Brain microvascular endothelial cell (primary cell): ENCODE measurements at regions not wholly inside any gene's neighbourhood (a gene's known extent, or its start where the extent isn't known, plus 50 kb on each side); places are given as distances from the start of the nearest gene placed in this dataset.

Source experiments
- DNase-seq: peaks from one replicate; pipeline ENCODE4 v3.0.0-alpha.2; 2020
- H3K27ac ChIP-seq: fragments of 250-450 bp; sonication (Bioruptor Pico); 2 replicates; pipeline ENCODE4 v1.5.1; 2020; ENCODE audit warnings: mild to moderate bottlenecking, moderate library complexity
- H3K27me3 ChIP-seq: fragments of 250-450 bp; sonication (Bioruptor Pico); replicated peaks from 2 replicates; pipeline ENCODE4 v1.5.1; 2020; ENCODE audit warnings: mild to moderate bottlenecking
- H3K36me3 ChIP-seq: fragments of 250-450 bp; sonication (Bioruptor Pico); replicated peaks from 2 replicates; pipeline ENCODE4 v1.5.1; 2020; ENCODE audit warnings: mild to moderate bottlenecking
- H3K4me3 ChIP-seq: 2 replicates; pipeline ENCODE4 v1.5.1; 2011; ENCODE audit warnings: low read depth, mild to moderate bottlenecking, control low read depth, low read length, moderate library complexity
- in situ Hi-C: cut with HindIII; loops from 2 replicates; pipeline ENCODE4 v1.10.0; 2017; ENCODE audit warnings: low sequenced_read_pairs, low pct_ligation_motif_present
- TF ChIP-seq, protein P1 (sequence below): IDR thresholded peaks from 2 replicates; pipeline ENCODE4 v1.5.1; 2011; ENCODE audit warnings: low read depth, mild to moderate bottlenecking, moderate library complexity, low read length, control low read depth, inconsistent platforms; ENCODE audit errors: missing control alignments

DNA sequence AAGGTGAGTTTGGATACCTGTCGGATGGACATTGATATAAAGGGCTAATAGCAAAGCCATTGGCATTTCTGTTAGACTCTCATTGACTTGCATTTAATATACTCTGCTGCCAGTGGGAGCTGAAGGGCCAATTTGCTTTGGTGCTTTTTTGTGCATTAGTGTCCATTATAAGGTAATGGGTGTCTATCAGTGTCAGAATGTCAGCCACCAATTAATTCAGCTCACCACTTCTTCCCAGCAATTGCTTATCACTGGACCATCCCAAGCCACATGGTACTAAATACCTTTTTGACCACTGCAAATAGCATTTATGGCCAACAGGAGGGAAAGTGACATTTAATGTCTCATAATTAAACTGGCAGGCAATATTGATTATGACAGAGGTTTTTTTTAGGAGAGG lies 317.8 kb downstream of the TEX29 start:
- TF ChIP-seq, protein P1, sequence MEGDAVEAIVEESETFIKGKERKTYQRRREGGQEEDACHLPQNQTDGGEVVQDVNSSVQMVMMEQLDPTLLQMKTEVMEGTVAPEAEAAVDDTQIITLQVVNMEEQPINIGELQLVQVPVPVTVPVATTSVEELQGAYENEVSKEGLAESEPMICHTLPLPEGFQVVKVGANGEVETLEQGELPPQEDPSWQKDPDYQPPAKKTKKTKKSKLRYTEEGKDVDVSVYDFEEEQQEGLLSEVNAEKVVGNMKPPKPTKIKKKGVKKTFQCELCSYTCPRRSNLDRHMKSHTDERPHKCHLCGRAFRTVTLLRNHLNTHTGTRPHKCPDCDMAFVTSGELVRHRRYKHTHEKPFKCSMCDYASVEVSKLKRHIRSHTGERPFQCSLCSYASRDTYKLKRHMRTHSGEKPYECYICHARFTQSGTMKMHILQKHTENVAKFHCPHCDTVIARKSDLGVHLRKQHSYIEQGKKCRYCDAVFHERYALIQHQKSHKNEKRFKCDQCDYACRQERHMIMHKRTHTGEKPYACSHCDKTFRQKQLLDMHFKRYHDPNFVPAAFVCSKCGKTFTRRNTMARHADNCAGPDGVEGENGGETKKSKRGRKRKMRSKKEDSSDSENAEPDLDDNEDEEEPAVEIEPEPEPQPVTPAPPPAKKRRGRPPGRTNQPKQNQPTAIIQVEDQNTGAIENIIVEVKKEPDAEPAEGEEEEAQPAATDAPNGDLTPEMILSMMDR = no peak

GRCh38 chr13:111639196-111639705 lies 318.8 kb downstream of the TEX29 start:
- no peak overlapping the region for H3K4me3 ChIP-seq
- no peak for DNase-seq
- in situ Hi-C loops = no loop called here
- no peaks in the 10 kb centered on the region for H3K27me3 ChIP-seq
- H3K36me3 ChIP-seq = no peaks in the 10 kb centered on the region
- TF ChIP-seq, protein P1 = no peak
- H3K27ac ChIP-seq = no peak overlapping the region

More for the DNA sequence above, 317.8 kb downstream of the TEX29 start:
- no peak for DNase-seq
- no peak overlapping the region for H3K4me3 ChIP-seq
- no peaks in the 10 kb centered on the region for H3K27me3 ChIP-seq
- H3K27ac ChIP-seq = no peak overlapping the region
- H3K36me3 ChIP-seq = no peaks in the 10 kb centered on the region
- in situ Hi-C loops = no loop called here

GRCh38 chr13:111640006-111640405 lies 319.6 kb downstream of the TEX29 start:
- TF ChIP-seq, protein P1 = no peak
- Histone ChIP-seq H3K4me3 (no peak overlapping the region), H3K27ac (no peak overlapping the region), H3K27me3 (no peaks in the 10 kb centered on the region), H3K36me3 (no peaks in the 10 kb centered on the region)
- DNase-seq = no peak
- in situ Hi-C loops = no loop called here

- in situ Hi-C loops = no loop called here
- no peak for DNase-seq
- H3K36me3 ChIP-seq = no peaks in the 10 kb centered on the region
- H3K27me3 ChIP-seq = no peaks in the 10 kb centered on the region
- no peak overlapping the region for H3K27ac ChIP-seq
- TF ChIP-seq, protein P1 = no peak
- no peak overlapping the region for H3K4me3 ChIP-seq
Measured at GRCh38 chr13:111640476-111640875, 320.0 kb downstream of the TEX29 start.

GRCh38 chr13:111642156-111642767 lies 321.8 kb downstream of the TEX29 start:
- H3K27me3 ChIP-seq = no peaks in the 10 kb centered on the region
- no peak for DNase-seq
- no peak overlapping the region for H3K4me3 ChIP-seq
- in situ Hi-C loops = no loop called here
- H3K36me3 ChIP-seq = no peaks in the 10 kb centered on the region
- H3K27ac ChIP-seq = no peak overlapping the region
- TF ChIP-seq, protein P1 = no peak

DNA sequence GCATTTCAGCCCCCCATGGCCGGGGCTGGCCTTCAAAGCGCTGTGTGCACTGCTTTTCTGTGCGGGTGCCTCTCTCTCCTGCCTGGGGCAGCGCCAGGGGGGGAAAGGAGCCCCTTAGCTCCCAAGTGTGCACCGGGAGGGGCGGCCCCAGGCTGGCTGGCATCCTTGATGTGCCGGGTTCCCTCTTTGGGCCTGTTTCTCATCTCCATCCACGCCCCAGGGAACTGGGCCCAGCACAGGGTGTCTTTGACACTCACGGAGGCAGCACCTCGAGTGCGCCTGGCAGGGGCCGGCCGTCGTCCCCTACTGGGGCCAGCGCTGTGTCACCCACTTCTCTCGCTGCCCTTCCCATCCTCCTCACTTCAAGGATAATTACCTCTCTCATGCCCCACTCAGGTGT lies 324.3 kb downstream of the TEX29 start:
- Histone ChIP-seq H3K4me3 (no peak overlapping the region), H3K27me3 (no peaks in the 10 kb centered on the region), H3K27ac (no peak overlapping the region), H3K36me3 (no peaks in the 10 kb centered on the region)
- TF ChIP-seq, protein P1 = no peak
- no peak for DNase-seq
- in situ Hi-C loops = no loop called here
